GM04503 (cell line): ENCODE measurements at regions not wholly inside any gene's neighbourhood (a gene's known extent, or its start where the extent isn't known, plus 50 kb on each side); places are given as distances from the start of the nearest gene placed in this dataset.
"Not testable (repeated sequence)": the region's sequence is repeated elsewhere in the genome, so short reads cannot be mapped to it uniquely, and the experiment has no call there.

Experiments used
- DNase-seq: peaks from one replicate; pipeline ENCODE4 v3.0.0-alpha.2; 2012; ENCODE audit warnings: low read depth

GRCh38 chr6:103895136-103895535 is 964.6 kb downstream of the HACE1 start:
- DNase-seq: no peak

- no peak for DNase-seq
Measured at GRCh38 chr6:103893141-103893581, 966.6 kb downstream of the HACE1 start.

- DNase-seq: no peak
Measured at GRCh38 chr6:103886951-103887350, 972.8 kb downstream of the HACE1 start.

GRCh38 chr6:103885446-103885845 is 974.3 kb downstream of the HACE1 start:
- DNase-seq: no peak

GRCh38 chr6:103879800-103880199 is 979.9 kb downstream of the HACE1 start:
- DNase-seq: no peak

- DNase-seq: no peak
Measured at GRCh38 chr6:103875221-103875620, 984.5 kb downstream of the HACE1 start.

- no peak for DNase-seq
Measured at GRCh38 chr6:103874575-103874974, 985.1 kb downstream of the HACE1 start.

- DNase-seq: no peak
Measured at GRCh38 chr6:103872678-103873077, 987.0 kb downstream of the HACE1 start.

- no peak for DNase-seq
Measured at GRCh38 chr6:103872233-103872632, 987.5 kb downstream of the HACE1 start.

- no peak for DNase-seq
Measured at GRCh38 chr6:103870970-103871369, 988.7 kb downstream of the HACE1 start.

GRCh38 chr6:103862297-103862696 is 997.4 kb downstream of the HACE1 start:
- DNase-seq: no peak

- no peak for DNase-seq
Measured at GRCh38 chr6:103858003-103858402, 1001.7 kb downstream of the HACE1 start.

- DNase-seq: no peak
Measured at GRCh38 chr6:103855750-103856149, 1004.0 kb downstream of the HACE1 start.

- DNase-seq: no peak
Measured at GRCh38 chr6:103854059-103854458, 1005.7 kb downstream of the HACE1 start.

- no peak for DNase-seq
Measured at GRCh38 chr6:103838457-103838856, 1021.3 kb downstream of the HACE1 start.

- DNase-seq: no peak
Measured at GRCh38 chr6:103826209-103826608, 1033.5 kb downstream of the HACE1 start.

GRCh38 chr6:103820148-103820547 is 1039.6 kb downstream of the HACE1 start:
- DNase-seq: no peak

- DNase-seq: no peak
Measured at GRCh38 chr6:103819509-103819908, 1040.2 kb downstream of the HACE1 start.

GRCh38 chr6:103812970-103813369 is 1046.7 kb downstream of the HACE1 start:
- DNase-seq: no peak

GRCh38 chr6:103801901-103802479 is 1057.7 kb downstream of the HACE1 start:
- DNase-seq: not testable (repeated sequence)

- DNase-seq: no peak
Measured at GRCh38 chr6:103799971-103800670, 1059.6 kb downstream of the HACE1 start.

GRCh38 chr6:103798166-103798565 is 1061.6 kb downstream of the HACE1 start:
- DNase-seq: no peak

GRCh38 chr6:103797738-103798137 is 1062.0 kb downstream of the HACE1 start:
- DNase-seq: no peak

GRCh38 chr6:103791458-103791857 is 1068.3 kb downstream of the HACE1 start:
- DNase-seq: no peak
